ENCODE measurements at regions not wholly inside any gene's neighbourhood (a gene's known extent, or its start where the extent isn't known, plus 50 kb on each side); places are given as distances from the start of the nearest gene placed in this dataset.

GRCh38 chr15:87634361-87634760 lies 622.2 kb downstream of the NTRK3 start:
- no peak overlapping the region for H3K4me3 ChIP-seq (replicated peaks; ENCODE audit: insufficient read depth, low read length)
- H3K27ac ChIP-seq (replicated peaks), result no peak overlapping the region
- TF ChIP-seq SPI1 (IDR thresholded peaks at IDR 0.05; ENCODE audit: borderline replicate concordance, low read depth) (no peak), CTCF (IDR thresholded peaks at IDR 0.05; ENCODE audit: insufficient read depth, low read length) (no peak), REST (IDR thresholded peaks at IDR 0.05; ENCODE audit: insufficient replicate concordance, low read depth) (no peak), GABPA (IDR thresholded peaks at IDR 0.05; ENCODE audit: low read depth) (no peak), POLR2AphosphoS5 (IDR thresholded peaks at IDR 0.05; ENCODE audit: low read depth) (no peak)
- H3K27me3 ChIP-seq (ENCODE audit: insufficient read depth, poor library complexity, severe bottlenecking), result no peaks in the 10 kb centered on the region
- DNase-seq (ENCODE audit: low read depth in 1 of 2, low spot score in 1 of 2), result no peak

GRCh38 chr15:87633525-87633924 lies 623.0 kb downstream of the NTRK3 start:
- H3K4me3 ChIP-seq (replicated peaks; ENCODE audit: insufficient read depth, low read length), result no peak overlapping the region
- H3K27me3 ChIP-seq (ENCODE audit: insufficient read depth, poor library complexity, severe bottlenecking), result no peaks in the 10 kb centered on the region
- no peak overlapping the region for H3K27ac ChIP-seq (replicated peaks)
- peak in 1 of 2 experiments; percentile 44 for DNase-seq (ENCODE audit: low read depth in 1 of 2, low spot score in 1 of 2)
- TF ChIP-seq SPI1 (IDR thresholded peaks at IDR 0.05; ENCODE audit: borderline replicate concordance, low read depth) (peak; percentile 29; the same call in 1 of the 2 replicates), POLR2AphosphoS5 (IDR thresholded peaks at IDR 0.05; ENCODE audit: low read depth) (no peak)

GRCh38 chr15:87632364-87632763 lies 624.2 kb downstream of the NTRK3 start:
- Histone ChIP-seq H3K4me3 (replicated peaks; ENCODE audit: insufficient read depth, low read length) (no peak overlapping the region), H3K27me3 (ENCODE audit: insufficient read depth, poor library complexity, severe bottlenecking) (no peaks in the 10 kb centered on the region), H3K27ac (replicated peaks) (no peak overlapping the region)
- TF ChIP-seq POLR2AphosphoS5 (IDR thresholded peaks at IDR 0.05; ENCODE audit: low read depth), result no peak
- TF ChIP-seq CTCF (IDR thresholded peaks at IDR 0.05; ENCODE audit: insufficient read depth, low read length), result no peak
- TF ChIP-seq REST (IDR thresholded peaks at IDR 0.05; ENCODE audit: insufficient replicate concordance, low read depth), result no peak
- no peak for TF ChIP-seq SPI1 (IDR thresholded peaks at IDR 0.05; ENCODE audit: borderline replicate concordance, low read depth)
- TF ChIP-seq GABPA (IDR thresholded peaks at IDR 0.05; ENCODE audit: low read depth), result no peak
- DNase-seq (ENCODE audit: low read depth in 1 of 2, low spot score in 1 of 2), result no peak

- DNase-seq (ENCODE audit: low read depth in 1 of 2, low spot score in 1 of 2), result no peak
- no peaks in the 10 kb centered on the region for H3K27me3 ChIP-seq (ENCODE audit: insufficient read depth, poor library complexity, severe bottlenecking)
- H3K27ac ChIP-seq (replicated peaks), result no peak overlapping the region
- no peak overlapping the region for H3K4me3 ChIP-seq (replicated peaks; ENCODE audit: insufficient read depth, low read length)
- TF ChIP-seq CTCF (IDR thresholded peaks at IDR 0.05; ENCODE audit: insufficient read depth, low read length) (no peak), REST (IDR thresholded peaks at IDR 0.05; ENCODE audit: insufficient replicate concordance, low read depth) (no peak), GABPA (IDR thresholded peaks at IDR 0.05; ENCODE audit: low read depth) (no peak), SPI1 (IDR thresholded peaks at IDR 0.05; ENCODE audit: borderline replicate concordance, low read depth) (no peak), POLR2AphosphoS5 (IDR thresholded peaks at IDR 0.05; ENCODE audit: low read depth) (no peak)
Observed at GRCh38 chr15:87631775-87632174, 624.8 kb downstream of the NTRK3 start.

All from HL-60 (cell line).